Fibroblast of skin of right quadriceps (primary cell): ENCODE measurements at regions not wholly inside any gene's neighbourhood (a gene's known extent, or its start where the extent isn't known, plus 50 kb on each side); places are given as distances from the start of the nearest gene placed in this dataset.
"Not testable (repeated sequence)": the region's sequence is repeated elsewhere in the genome, so short reads cannot be mapped to it uniquely, and the experiment has no call there.

Experiments used
- DNase-seq: peaks from one replicate; pipeline ENCODE4 v3.0.0-alpha.2; 2013

DNA sequence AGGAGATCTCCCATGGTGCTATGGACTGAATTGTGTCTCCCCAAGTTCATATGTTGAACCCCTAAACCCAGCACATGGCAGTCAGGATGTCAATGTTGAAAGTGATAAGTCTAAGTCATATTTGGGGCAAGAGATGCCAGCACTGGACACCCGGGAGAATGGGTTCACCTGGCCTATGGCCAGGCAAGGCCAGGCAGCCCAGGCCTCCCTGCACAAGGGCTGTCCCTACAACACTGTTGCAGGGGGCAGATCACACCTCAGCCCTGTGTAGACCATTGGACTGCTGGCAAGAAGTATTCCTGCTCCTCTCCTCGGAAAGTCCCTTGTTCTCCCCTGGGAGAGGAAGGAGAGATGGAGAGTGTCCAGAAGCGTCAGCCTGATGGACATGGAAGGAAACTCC lies 240.5 kb downstream of the GADD45G start:
- DNase-seq = no peak

DNA sequence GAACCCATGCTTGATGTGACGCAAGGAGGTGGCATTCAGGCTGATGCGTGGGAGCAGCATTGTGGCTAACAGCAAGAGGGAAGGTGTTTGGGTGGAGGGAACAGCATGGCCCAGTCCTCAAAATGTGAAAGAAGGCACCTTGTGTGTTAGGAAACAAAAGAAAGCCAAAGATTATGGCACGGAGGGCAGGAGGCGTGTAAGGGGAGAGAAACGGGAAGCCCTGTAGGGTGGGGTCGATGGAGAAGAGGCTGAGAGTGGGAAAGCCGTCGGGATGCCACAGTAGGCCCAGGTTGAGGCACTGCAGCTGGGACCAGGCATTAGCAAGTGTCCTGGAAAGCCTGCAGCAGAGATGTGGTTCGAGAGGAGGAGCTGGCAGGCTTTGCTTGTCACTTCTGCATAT lies 241.1 kb downstream of the GADD45G start:
- no peak for DNase-seq

DNA sequence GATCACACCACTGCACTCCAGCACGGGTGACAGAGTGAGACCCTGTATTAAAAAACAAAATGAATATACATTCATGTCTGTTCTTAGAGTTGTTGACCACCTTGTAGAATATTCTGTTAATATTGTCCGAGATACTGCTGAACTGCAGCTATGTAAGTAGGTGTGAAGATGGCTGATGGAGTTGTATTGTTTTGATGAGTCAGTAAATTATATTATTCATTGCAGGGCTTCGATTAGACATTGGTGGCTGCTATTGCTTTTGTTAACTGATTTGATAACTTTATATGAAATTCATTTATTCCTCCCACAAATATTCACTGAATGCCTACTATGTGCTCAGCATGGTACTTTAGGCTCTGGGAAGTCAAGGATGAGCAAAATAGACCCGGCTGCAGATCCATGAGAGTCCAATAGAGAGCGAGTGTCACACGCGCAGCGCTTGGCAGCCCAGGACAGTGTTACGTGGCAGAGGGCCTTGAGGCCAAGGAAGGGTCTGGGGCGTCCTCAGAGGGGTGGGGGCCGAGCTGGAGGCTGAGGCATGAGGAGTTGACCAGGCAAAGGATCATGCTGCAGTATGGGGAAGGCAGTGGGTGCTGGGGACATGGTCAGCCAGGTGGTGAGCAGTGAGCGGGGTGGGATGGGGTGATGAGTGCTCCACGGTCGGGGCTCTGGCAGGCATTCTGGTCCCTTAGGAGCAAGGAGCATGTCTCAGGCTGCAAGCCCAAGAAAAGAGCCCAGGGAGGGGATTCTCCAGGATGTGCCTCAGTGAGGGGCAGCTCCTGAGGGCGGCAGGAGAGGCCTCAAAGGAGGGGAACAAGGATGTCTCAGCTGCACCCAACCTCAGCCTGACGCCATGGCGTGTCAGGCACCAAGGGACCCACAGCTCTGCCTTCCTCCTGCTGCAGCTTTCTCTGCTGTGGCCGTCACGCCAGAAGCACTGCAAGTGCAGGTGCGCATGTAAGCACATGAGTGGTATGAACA lies 243.5 kb downstream of the GADD45G start:
- DNase-seq = no peak

DNA sequence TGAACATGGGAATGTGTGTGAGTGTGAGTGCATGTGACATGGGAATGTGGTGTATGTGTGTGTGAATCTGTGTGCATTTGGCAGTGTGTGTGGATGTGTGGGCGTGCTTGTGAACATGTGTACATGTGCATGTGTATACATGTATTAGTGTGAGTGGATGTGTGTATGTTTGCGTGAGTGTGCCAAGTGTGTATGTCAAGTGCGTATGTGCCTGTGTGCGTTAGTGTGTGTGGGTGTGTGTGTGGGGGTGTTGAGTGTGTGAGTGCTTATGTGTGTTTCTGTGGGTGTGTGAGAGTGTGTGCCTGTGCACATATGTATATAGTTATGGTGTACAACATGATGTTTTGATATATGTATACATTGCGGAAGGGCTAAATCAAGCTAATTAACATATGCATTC lies 244.3 kb downstream of the GADD45G start:
- DNase-seq = no peak

DNA sequence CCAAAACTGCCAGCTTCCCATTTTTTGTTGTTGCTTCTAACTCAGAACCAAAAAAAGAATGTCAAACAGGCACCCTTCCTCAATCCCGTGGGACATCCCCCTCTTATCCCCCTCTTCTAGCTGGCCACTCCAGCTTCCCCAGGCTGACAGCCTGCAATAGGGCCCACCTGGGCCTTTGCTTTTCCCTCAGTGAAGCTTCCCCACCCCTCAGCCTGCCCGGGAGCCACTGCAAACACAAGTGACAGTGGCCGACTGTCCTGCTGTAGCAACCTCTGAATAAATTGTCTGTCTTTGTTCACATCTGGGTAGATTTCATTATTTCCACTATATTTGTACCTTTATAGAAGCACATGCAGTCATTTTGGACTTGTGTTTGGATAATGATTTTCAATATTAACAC lies 245.3 kb downstream of the GADD45G start:
- DNase-seq = no peak

DNA sequence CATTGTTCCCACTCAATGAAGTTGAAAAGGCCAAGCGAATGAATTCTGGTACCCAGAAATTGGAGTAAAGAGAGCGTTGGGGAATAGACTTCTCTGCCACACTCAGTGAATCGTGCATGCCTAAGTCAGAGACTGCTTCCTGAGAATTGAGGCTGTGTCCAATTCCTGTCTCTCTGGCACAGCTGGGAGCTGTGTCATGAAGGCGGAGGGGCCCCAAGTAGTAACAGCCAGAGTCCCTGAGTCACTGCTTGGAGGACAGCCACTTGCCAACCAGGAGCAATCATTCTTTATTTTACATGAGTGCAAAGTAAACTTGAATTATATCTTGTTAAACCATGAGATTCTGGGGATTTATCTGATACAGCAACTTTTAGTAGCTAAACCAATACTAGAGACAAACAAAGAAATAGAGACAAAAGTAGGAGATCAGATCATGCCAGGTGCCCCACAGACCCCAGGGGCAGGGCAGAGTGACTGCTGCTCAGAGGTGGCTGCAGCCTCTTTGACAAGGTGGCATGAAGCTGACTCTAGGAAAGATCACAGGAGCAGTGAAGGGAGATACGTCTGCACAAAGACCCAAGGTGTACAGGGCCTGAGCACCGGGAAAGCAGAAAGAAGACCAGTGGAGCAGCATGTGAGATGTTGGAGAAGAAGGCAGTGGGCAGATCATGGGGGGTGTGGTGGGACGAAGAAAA lies 246.0 kb downstream of the GADD45G start:
- peak; percentile 73 for DNase-seq

DNA sequence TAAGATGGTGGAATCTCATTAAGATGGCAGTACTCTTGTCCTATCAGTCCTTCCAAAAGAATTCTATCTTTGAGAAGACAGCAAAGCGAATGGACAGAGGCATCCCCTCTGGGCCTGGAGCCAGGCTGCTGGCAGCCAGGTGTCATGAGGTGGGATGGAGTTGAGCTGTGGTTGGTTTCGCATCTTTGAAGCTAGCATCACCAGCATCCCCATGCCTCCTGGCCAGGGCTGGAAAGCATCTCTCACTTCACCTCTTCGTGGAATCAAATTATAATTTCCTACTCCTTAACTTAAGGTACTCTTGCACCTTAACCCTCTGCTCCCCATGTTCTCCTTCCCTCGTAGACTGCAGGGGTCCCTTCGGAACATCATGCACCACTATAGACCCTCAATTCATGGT lies 248.3 kb downstream of the GADD45G start:
- DNase-seq = no peak

DNA sequence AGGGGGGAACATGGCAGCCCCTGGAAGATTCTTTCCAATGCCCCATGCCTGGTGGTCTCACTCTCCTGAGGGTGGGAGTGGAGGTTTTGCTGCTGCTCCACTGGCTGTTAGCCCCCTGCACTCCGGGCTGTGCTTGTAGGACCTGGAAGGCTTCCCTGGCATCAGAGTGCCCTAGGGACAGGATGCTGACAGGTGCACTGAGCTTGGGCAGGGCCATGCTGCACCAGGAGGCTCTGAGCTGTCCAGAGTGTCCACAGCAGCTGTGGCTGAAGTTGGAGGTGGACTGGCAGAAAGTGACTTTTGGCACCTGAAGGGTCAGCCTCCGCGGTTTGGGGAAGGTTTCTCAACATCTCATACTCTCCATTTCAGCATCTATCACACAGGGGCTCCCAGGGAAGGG lies 249.1 kb downstream of the GADD45G start:
- no peak for DNase-seq

DNA sequence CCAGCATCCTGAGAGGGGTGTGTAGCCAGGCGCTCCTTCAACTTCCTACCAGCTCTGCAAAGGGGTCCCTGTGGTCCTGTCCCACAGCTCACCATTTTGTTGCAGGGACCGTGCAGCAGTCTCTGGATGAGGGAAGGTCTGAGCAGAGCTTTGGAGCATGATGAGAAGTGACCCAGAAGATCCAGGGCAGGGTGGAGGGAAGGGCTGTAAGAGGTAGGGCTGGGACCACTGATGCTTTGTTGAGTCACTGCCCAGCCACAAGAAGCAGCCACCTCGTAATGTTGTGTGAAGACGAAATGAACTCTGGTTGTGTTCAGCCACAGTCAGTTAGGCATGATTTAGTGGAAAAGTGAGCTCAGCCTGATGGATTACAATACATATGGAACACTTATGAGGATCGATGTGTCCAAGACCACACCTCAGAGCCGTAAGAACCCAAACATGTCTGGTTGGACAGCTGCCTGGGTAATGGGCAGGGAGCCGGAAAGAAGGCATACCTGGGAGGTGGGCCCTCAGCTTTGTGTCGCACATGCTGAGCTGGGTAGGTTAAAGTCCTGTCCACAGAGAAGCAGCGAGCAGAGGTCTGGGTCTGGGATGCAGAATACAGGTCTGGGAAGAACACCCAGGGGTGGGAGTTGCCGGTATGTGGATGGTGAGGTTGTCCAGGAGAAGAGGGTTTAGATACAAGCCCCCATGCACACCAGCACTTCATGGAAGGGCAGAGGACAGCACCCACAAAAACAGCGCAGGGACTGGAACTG lies 250.1 kb downstream of the GADD45G start:
- DNase-seq = no peak

DNA sequence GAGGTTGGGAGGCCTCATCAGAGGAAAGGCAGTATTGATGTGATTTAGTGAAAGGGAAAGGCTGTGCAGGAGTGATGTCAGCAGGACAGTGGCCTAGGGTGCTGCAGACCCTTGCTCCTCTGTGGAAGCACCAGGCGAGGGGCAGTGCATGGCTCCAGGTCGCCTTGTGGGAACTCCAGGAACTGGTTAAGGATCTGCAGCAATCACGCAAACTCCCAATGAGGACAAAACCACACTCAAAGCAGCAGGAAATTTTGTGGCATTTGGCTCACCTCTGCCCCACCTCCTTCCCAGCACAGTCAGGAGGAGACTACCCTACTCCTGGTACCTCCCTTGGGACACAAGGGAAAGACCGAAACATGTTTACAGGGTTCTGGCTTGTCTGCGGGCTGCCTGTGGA lies 251.5 kb downstream of the GADD45G start:
- DNase-seq = not testable (repeated sequence)

DNA sequence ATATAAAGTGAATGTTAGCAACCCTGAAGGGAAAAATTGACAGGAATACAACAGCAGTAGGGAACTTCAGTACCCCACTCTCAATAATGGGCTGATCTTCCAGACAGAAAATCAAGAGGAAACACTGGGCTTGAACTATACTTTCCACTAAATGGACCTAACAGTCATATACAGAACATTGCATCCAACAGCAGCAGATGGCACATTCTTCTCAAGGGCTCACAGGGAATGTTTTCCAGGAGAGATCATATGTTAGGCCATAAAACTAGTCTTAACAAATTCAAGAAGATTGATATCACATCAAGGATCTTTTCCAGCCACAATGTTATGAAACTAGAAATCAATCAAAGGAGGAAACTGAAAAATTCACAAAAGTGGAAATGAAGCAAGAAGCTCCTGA lies 252.1 kb downstream of the GADD45G start:
- DNase-seq = not testable (repeated sequence)

DNA sequence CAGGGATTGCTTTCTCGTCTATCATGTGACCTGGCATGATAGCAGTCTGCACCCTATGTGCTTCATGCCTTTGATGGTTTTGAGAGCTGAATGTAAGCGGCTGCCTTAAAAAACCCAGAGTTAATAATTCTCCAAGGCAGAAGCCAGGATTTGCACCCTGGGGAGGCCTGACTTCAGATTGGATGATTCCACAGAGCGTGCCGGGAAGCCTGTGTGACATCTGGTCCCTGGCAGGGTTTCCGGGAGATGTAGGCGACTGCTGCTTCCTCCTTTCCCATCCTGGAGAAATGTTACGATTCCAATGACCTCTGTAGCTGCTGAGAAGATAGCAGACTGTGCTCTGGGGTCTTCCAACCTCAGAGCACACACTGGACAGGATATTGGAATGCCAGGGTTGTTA lies 255.0 kb downstream of the GADD45G start:
- not testable (repeated sequence) for DNase-seq

DNA sequence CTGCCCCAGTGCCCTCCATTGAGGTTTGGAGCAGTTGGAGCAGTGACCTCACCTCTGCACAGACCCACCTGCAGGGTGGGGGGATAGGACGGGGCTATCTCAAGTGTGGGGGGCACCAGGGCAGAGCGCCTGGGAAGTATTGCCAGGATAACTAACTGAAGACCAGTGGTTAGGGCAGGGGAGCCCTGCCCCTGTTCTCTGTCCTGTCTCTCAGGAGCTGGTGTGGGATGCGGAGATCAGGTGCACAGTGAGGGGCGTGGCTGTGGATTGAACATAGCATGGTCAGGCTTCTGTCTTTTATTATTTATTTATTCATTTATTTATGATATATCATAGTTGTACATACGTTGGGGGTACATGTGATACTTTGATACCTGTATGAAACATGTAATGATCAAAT lies 256.6 kb downstream of the GADD45G start:
- DNase-seq = not testable (repeated sequence)

DNA sequence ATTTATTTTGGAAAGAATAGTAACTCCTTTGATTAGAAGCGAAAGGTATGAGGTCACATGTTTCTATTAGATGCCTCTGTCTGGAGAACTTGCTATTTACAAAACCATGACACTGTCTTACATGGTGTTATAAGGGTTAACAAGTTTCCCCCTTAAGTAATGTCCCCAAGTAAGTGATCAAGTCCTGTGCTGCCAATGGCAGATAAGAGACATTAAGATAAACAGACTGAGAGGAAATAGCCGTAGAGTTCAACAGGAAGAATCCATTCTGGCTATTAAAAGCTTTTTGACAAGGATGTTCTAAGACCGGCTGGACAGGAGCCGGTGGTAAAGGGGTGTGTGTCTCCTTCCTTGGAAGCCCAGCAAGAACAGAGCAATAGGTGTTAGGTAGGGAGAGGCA lies 257.5 kb downstream of the GADD45G start:
- DNase-seq = no peak

DNA sequence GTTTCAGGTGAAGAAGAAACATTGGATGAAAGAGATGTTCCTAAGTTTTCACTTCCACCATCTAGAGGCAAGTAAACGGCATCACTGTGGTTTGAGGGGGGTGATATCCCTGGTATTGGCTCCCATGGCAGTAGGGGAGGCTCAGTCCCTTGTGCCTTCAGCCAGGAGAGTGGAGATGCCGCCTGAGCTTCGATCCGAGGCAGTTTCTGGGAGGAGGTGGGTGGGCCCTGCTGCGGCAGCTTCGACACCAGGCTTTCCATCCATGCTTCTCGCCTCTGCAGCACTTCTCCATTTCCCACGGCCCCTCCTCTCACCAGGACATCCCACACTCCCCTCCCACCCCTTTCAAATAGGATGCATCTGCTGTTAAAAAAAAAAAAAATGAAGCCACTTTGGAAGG lies 258.3 kb downstream of the GADD45G start:
- no peak for DNase-seq

DNA sequence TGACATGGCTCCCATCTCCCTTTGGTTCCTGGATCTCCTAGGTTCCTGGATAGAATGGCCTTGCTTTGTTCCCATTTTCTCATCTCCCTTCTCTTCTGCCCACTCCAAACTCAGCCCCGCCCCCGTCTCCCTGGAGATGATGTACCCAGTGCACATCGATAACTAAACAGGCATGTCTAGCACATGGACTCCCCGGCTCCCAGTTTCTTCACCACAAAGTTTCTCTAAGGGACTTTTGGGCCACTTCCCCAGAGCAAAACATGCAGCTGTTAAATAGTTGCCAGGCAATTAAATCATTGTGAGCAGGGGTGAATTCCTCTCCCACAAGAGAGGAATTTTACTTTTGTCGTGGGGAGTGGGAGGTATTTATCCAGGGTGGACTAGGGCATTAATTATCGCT lies 259.0 kb downstream of the GADD45G start:
- DNase-seq = no peak

DNA sequence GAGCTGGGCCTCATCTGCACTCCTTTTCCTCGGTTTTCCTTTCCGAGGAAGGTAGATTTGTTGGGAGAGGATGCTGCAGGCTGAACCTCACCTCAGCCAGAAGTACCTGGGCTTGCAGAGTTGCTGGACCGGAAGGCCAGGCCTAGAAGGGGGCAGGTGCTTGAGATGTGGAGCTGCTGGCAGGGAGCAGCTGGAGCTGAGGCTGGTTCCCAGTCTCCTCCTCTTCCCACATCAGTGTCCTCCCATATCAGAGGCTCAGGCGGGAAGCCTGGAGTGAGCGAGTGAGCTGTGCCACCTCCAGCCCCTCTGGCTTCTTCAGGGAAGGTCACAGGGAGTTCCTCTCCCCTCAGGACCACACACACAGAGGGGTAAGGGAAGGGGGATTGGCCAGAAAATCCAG lies 259.4 kb downstream of the GADD45G start:
- DNase-seq = no peak

DNA sequence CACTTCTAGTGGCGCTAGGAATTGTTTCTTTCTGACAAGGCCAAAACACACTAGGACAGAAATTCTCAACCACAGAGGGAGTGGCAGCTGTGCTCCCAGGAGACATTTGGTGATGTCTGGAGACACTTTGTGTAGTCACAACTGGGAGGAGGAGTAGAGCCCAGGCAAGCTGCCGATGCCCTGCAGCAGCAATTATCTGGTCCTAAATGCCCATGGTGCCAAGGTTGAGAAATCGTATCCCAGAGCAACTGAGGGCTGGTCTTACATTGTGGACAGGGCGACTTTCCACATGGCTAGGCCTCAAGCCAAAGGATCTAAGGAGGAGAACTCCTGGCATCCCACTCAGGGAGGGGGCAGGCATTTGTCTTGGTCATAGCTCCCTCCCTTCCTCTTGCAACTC lies 259.9 kb downstream of the GADD45G start:
- no peak for DNase-seq

DNA sequence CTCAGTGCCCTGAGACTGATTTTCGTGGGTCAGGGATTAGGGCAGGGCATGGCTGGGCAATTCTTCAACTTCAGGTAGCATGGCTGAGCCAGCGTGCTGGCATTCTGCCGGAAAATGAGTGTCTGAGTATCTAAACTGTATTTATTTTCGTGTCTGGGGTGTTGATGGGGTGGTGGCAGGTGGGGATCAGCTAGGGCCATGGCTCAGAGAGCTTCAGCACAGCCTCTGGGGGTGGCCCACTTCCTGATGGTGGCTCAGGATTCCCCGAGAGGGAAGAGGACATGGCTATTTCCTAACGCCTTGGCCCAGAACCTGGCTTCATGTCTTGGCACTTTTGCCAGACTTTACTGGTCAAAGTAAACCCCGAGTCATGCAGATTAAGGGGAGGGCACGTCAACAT lies 260.5 kb downstream of the GADD45G start:
- no peak for DNase-seq

DNA sequence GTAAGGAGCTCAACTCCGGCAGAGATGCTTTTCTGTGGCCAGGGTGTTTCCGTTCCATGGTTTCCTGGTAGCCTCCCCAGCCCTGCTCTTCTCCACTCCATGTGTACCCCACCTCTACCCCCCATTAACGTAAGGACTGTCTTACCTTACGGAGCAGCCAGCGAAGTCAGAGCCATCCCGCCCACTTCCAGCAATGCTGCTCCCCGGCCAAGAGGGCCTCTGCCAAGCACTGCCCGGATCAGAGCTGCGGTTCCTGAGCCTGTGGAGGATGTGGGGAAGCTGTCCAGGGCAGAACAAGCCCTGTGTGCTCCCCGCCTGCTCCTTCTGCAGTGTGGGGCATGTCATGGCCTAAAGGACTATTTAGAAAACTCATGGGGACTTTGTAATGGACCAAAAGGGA lies 261.2 kb downstream of the GADD45G start:
- no peak for DNase-seq

DNA sequence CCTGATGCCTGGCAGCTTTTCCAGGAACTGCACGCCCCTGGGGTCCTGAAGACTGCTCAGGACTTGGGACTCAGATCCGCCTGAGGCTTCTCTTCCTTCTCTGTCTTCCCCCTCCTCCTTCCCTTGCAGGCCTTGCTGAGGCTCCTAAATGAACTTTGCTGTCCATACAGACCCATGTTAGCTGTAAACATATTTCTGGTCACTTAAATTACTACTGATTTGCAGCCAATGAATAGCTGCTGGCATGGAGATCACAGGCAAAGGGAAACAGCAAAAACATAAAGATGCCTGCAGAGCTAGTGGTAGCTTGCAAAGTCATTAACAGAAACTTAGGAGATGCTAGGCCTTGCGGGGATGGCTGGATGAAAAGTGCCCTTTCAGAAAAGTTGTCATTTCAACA lies 261.9 kb downstream of the GADD45G start:
- DNase-seq = no peak

DNA sequence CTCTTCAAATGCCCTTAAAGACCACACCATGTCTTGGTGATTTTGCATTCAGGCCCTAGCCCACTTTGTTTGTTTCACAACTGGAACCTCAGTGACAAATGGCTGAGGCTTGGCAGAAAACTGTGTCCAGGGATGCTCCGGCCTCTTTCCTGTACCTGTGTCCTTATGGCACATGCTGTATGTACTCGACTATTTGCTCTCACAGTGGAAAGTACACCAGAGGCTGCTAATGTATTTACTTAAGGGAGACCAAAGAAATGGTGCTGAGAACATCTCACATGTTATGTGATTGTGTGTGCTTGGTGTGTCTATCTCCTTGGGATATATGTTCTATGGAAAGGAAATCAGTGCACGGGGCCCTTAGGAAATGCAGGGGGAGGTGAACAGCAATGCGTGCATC lies 263.3 kb downstream of the GADD45G start:
- DNase-seq = no peak

DNA sequence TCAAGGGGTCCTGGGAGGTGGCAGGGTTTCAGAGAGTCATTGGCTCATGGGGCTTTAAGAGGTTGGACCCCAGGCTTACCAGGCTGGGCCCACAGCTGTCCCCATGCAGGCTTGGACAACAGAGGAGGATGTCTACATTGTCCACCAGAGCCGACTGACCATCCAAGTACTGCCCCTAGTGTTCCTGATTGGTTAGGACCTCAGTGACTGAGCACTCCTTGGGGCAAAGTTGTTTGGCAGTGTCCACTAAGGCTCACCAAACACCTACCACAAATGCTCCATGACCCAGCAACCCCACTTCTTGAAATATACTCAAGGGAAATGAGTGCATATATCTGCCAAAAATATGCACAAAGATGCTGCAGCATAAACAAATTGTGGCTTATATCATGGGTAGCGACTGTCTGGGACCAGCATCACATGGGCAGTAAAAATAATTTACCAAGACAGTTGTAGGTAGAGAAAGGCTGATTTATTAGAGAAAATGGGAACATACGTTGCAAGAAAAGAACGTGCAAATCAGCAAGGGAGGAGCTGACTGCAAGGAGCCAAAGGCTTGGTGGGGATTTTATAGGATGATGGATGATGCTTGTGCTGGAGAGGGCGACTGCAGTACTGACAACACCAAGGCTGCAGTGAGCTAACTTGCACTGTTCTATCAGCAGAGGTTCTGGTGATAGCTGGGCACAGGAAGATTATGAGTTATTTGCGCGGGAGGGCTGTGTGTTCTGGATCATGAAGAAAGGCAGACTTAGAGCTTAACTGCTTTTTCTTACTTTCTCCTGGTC lies 265.2 kb downstream of the GADD45G start:
- no peak for DNase-seq
